Sigmoid colon (tissue), 6 donors: ENCODE measurements at regions not wholly inside any gene's neighbourhood (a gene's known extent, or its start where the extent isn't known, plus 50 kb on each side); places are given as distances from the start of the nearest gene placed in this dataset.

ENCODE experiments used
- DNase-seq: peaks from one replicate; pipeline ENCODE4 v3.0.0-alpha.2; 2019
- H3K27ac ChIP-seq, 4 donors: fragments of 200-600 bp; sonication (generic); one replicate each; pipeline ENCODE4 v1.5.1; 2016 to 2019; ENCODE audit warnings: mild to moderate bottlenecking in 1 of 4
- H3K27me3 ChIP-seq, 3 donors: fragments of 200-600 bp; sonication (generic); one replicate each; pipeline ENCODE4 v1.5.1; 2019; ENCODE audit warnings: mild to moderate bottlenecking in 1 of 3
- H3K36me3 ChIP-seq, 4 donors: fragments of 200-600 bp; sonication (generic); one replicate each; pipeline ENCODE4 v1.5.1; 2016 to 2019
- H3K4me1 ChIP-seq, 4 donors: fragments of 200-600 bp; sonication (generic); one replicate each; pipeline ENCODE4 v1.5.1; 2017 to 2019
- H3K4me3 ChIP-seq, 4 donors: fragments of 200-600 bp; sonication (generic); one replicate each; pipeline ENCODE4 v1.5.1; 2017 to 2019; ENCODE audit warnings: mild to moderate bottlenecking in 2 of 4, moderate library complexity in 1 of 4
- H3K9me3 ChIP-seq, 4 donors: fragments of 200-600 bp in 3 of 4; sonication (generic) in 3 of 4; one replicate each; pipeline versions ENCODE4 v1.5.1 to v1.6.1; 2013 to 2019
- CTCF ChIP-seq, 4 experiments: fragments of 450-650 bp in 3 of 4; fragments of 200-600 bp in 1 of 4; IDR thresholded peaks; one replicate each; pipeline ENCODE4 v1.5.1; 2016 to 2019; ENCODE audit warnings: antibody characterized with exemption in 4 of 4, mild to moderate bottlenecking in 3 of 4, moderate library complexity in 2 of 4
- EP300 ChIP-seq, 4 donors: sonication (generic); formaldehyde crosslinking; IDR thresholded peaks; one replicate each; pipeline ENCODE4 v1.6.1; 2017; ENCODE audit warnings: antibody characterized with exemption in 4 of 4
- POLR2A ChIP-seq, 2 donors: fragments of 450-650 bp; IDR thresholded peaks; one replicate each; pipeline ENCODE4 v1.6.1; 2016; ENCODE audit warnings: antibody characterized with exemption in 2 of 2, mild to moderate bottlenecking in 2 of 2, moderate library complexity in 2 of 2
- POLR2AphosphoS5 ChIP-seq, 4 donors: sonication (generic); formaldehyde crosslinking; IDR thresholded peaks; one replicate each; pipeline ENCODE4 v1.6.1; 2017; ENCODE audit warnings: antibody characterized with exemption in 4 of 4
- WGBS, 2 donors: extraction: QIAGEN DNeasy Blood & Tissue Kit; methylation state at CpG; one replicate each; pipeline ENCODE4 v1.1.7; 2013; 5-methylcytosine and 5-hydroxymethylcytosine counted together
- intact Hi-C: fragments of 100-400 bp; cut with DNase I; formaldehyde crosslinking; loops from one replicate; pipeline ENCODE4 v1.15.1; 2023
- donor health status: healthy with polysubstance abuse.
- donor health status: healthy.

- no peaks in the 10 kb centered on the region for H3K27me3 ChIP-seq
- no peak overlapping the region for H3K27ac ChIP-seq
- WGBS, 2 donors: 96% methylated on average over 11 of the region's 11 CpGs
- intact Hi-C loops: no loop called here
- no peaks in the 10 kb centered on the region for H3K9me3 ChIP-seq
- TF ChIP-seq POLR2AphosphoS5 (IDR thresholded peaks at IDR 0.05) (no peak), CTCF (IDR thresholded peaks at IDR 0.05) (no peak), EP300 (IDR thresholded peaks at IDR 0.05) (no peak), POLR2A (IDR thresholded peaks at IDR 0.05) (no peak)
- no peaks in the 10 kb centered on the region for H3K36me3 ChIP-seq
- DNase-seq: no peak
- H3K4me1 ChIP-seq: peaks cover 0 to 5% (median 2%) of the 10 kb centered on the region in 4 donors
- H3K4me3 ChIP-seq: no peak overlapping the region
Observed at GRCh38 chr9:89797255-89797654, 192.4 kb downstream of the GADD45G start.

GRCh38 chr9:89797937-89798455 lies 193.2 kb downstream of the GADD45G start:
- H3K27me3 ChIP-seq: no peaks in the 10 kb centered on the region
- H3K27ac ChIP-seq: no peak overlapping the region
- H3K9me3 ChIP-seq: no peaks in the 10 kb centered on the region
- intact Hi-C loops: no loop called here
- TF ChIP-seq EP300 (IDR thresholded peaks at IDR 0.05) (no peak), CTCF (IDR thresholded peaks at IDR 0.05) (no peak), POLR2AphosphoS5 (IDR thresholded peaks at IDR 0.05) (no peak), POLR2A (IDR thresholded peaks at IDR 0.05) (no peak)
- H3K36me3 ChIP-seq: no peaks in the 10 kb centered on the region
- H3K4me1 ChIP-seq: peaks cover 0 to 12% (median 10%) of the 10 kb centered on the region in 4 donors
- no peak for DNase-seq
- 71 to 83% methylated on average over 8 of the region's 8 CpGs for WGBS, 2 donors
- H3K4me3 ChIP-seq: no peak overlapping the region

GRCh38 chr9:89798547-89799120 lies 193.8 kb downstream of the GADD45G start:
- TF ChIP-seq EP300 (IDR thresholded peaks at IDR 0.05) (no peak), CTCF (IDR thresholded peaks at IDR 0.05) (no peak), POLR2A (IDR thresholded peaks at IDR 0.05) (no peak), POLR2AphosphoS5 (IDR thresholded peaks at IDR 0.05) (no peak)
- Histone ChIP-seq H3K36me3 (no peaks in the 10 kb centered on the region), H3K27me3 (no peaks in the 10 kb centered on the region), H3K4me1 (peaks cover 0 to 13% (median 10%) of the 10 kb centered on the region in 4 donors), H3K9me3 (no peaks in the 10 kb centered on the region), H3K4me3 (no peak overlapping the region), H3K27ac (no peak overlapping the region)
- intact Hi-C loops: no loop called here
- DNase-seq: no peak
- 91 to 93% methylated on average over 4 of the region's 4 CpGs for WGBS, 2 donors

- Histone ChIP-seq H3K4me1 (peaks cover 0 to 13% (median 10%) of the 10 kb centered on the region in 4 donors), H3K36me3 (no peaks in the 10 kb centered on the region), H3K4me3 (no peak overlapping the region), H3K9me3 (no peaks in the 10 kb centered on the region), H3K27me3 (no peaks in the 10 kb centered on the region), H3K27ac (no peak overlapping the region)
- TF ChIP-seq POLR2AphosphoS5 (IDR thresholded peaks at IDR 0.05): no peak
- no peak for TF ChIP-seq EP300 (IDR thresholded peaks at IDR 0.05)
- TF ChIP-seq POLR2A (IDR thresholded peaks at IDR 0.05): no peak
- TF ChIP-seq CTCF (IDR thresholded peaks at IDR 0.05): no peak
- WGBS, 2 donors: 97 to 98% methylated on average over 7 of the region's 7 CpGs
- DNase-seq: no peak
- intact Hi-C loops: no loop called here
Observed at GRCh38 chr9:89799221-89799620, 194.4 kb downstream of the GADD45G start.

GRCh38 chr9:89799766-89800165 lies 195.0 kb downstream of the GADD45G start:
- Histone ChIP-seq H3K27ac (no peak overlapping the region), H3K36me3 (no peaks in the 10 kb centered on the region), H3K4me3 (no peak overlapping the region), H3K4me1 (peaks cover 0 to 13% (median 10%) of the 10 kb centered on the region in 4 donors), H3K27me3 (no peaks in the 10 kb centered on the region), H3K9me3 (no peaks in the 10 kb centered on the region)
- DNase-seq: no peak
- intact Hi-C loops: no loop called here
- no peak for TF ChIP-seq POLR2A (IDR thresholded peaks at IDR 0.05)
- no peak for TF ChIP-seq POLR2AphosphoS5 (IDR thresholded peaks at IDR 0.05)
- no peak for TF ChIP-seq EP300 (IDR thresholded peaks at IDR 0.05)
- no peak for TF ChIP-seq CTCF (IDR thresholded peaks at IDR 0.05)
- WGBS, 2 donors: 65 to 89% methylated on average over 3 of the region's 3 CpGs
